ENCODE measurements at regions not wholly inside any gene's neighbourhood (a gene's known extent, or its start where the extent isn't known, plus 50 kb on each side); places are given as distances from the start of the nearest gene placed in this dataset.

GRCh38 chrX:129310000-129310399 lies 213.3 kb downstream of the SMARCA1 start:
- no peak for TF ChIP-seq CTCF (IDR thresholded peaks at IDR 0.05)

- TF ChIP-seq CTCF (IDR thresholded peaks at IDR 0.05), result no peak
These were observed 260.4 kb downstream of the SMARCA1 start for GRCh38 chrX:129262912-129263311.

- no peak for TF ChIP-seq CTCF (IDR thresholded peaks at IDR 0.05)
These were observed 273.7 kb downstream of the SMARCA1 start for GRCh38 chrX:129249563-129249962.

GRCh38 chrX:129247642-129248041 lies 275.6 kb downstream of the SMARCA1 start:
- TF ChIP-seq CTCF (IDR thresholded peaks at IDR 0.05), result no peak

GRCh38 chrX:129239371-129239770 lies 283.9 kb downstream of the SMARCA1 start:
- TF ChIP-seq CTCF (IDR thresholded peaks at IDR 0.05), result no peak

GRCh38 chrX:129238011-129238410 lies 285.3 kb downstream of the SMARCA1 start:
- no peak for TF ChIP-seq CTCF (IDR thresholded peaks at IDR 0.05)

- no peak for TF ChIP-seq CTCF (IDR thresholded peaks at IDR 0.05)
These were observed 287.4 kb downstream of the SMARCA1 start for GRCh38 chrX:129235903-129236302.

GRCh38 chrX:129233786-129234185 lies 289.5 kb downstream of the SMARCA1 start:
- no peak for TF ChIP-seq CTCF (IDR thresholded peaks at IDR 0.05)
